HepG2 (cell line): ENCODE measurements at regions not wholly inside any gene's neighbourhood (a gene's known extent, or its start where the extent isn't known, plus 50 kb on each side); places are given as distances from the start of the nearest gene placed in this dataset.

Experiments used
- ATAC-seq: fragments of 200-7000 bp; cut with Tn5 transposase; 3 replicates; pipeline ENCODE4 v1.9.1; 2020; ENCODE audit warnings: mild to moderate bottlenecking, moderate library complexity
- BruUV-seq: library from RNA; stranded (reverse); fragments of 400-500 nt; replicated peaks from 2 replicates; lab custom pipeline; 2021; lab: Mats Ljungman, UMichigan
- CTCF ChIA-PET: fragments of 300-600 bp; formaldehyde crosslinking; extraction: SDS; loops from one replicate; lab custom pipeline; 2021; ENCODE audit warnings: low total read pairs, inconsistent platforms, low intra/inter-chr PET ratio; lab: Yijun Ruan, JAX
- POLR2A ChIA-PET: fragments of 350-600 bp; sonication (Branson Sonifier 250); formaldehyde crosslinking; loops from one replicate; lab custom pipeline; 2020; ENCODE audit warnings: antibody characterized with exemption, inconsistent platforms; lab: Yijun Ruan, JAX
- DNase-seq: peaks from one replicate; pipeline ENCODE4 v3.0.0-alpha.2; 2015; ENCODE audit warnings: low spot score
- FAIRE-seq: peaks from 3 replicates; lab custom pipeline; 2011; peaks lifted over from hg19 to GRCh38; lab: Jason Lieb, UNC
- H2AFZ ChIP-seq: one replicate; pipeline ENCODE4 v1.6.1; 2011; ENCODE audit warnings: low read length, inconsistent platforms
- H3K27ac ChIP-seq: fragments of 300-600 bp; 3 replicates; pipeline ENCODE4 v1.8.0; 2011; ENCODE audit warnings: mixed run types, mild to moderate bottlenecking, mixed read lengths, low read length, inconsistent platforms; ENCODE audit not compliant: insufficient read depth; ENCODE audit errors: extremely low read length
- H3K27me3 ChIP-seq, 2 experiments: fragments of 200-600 bp in 1 of 2; 2 replicates in 1 of 2; 3 replicates in 1 of 2; pipeline versions ENCODE4 v1.6.0 to v1.8.0; 2011; ENCODE audit warnings: low read length in 2 of 2, mild to moderate bottlenecking in 2 of 2, moderate library complexity in 2 of 2, inconsistent platforms in 1 of 2; ENCODE audit not compliant: insufficient read depth in 2 of 2, control insufficient read depth in 1 of 2
- H3K36me3 ChIP-seq, 2 experiments: fragments of 200-600 bp in 1 of 2; replicated peaks in 1 of 2; 2 replicates in 1 of 2; 3 replicates in 1 of 2; pipeline versions ENCODE4 v1.5.1 to v1.8.0; 2011; ENCODE audit warnings: low read length in 2 of 2, inconsistent platforms in 1 of 2; ENCODE audit not compliant: insufficient read depth in 2 of 2, control insufficient read depth in 1 of 2
- H3K4me1 ChIP-seq: 2 replicates; pipeline ENCODE4 v1.5.1; 2012; ENCODE audit warnings: low read length, inconsistent platforms; ENCODE audit not compliant: insufficient read depth
- H3K4me2 ChIP-seq: 2 replicates; pipeline ENCODE4 v1.6.0; 2011; ENCODE audit warnings: low read depth, low read length, inconsistent platforms
- H3K4me3 ChIP-seq, 3 experiments: fragments of 200-600 bp in 1 of 3; sonication (generic), shearing (Covaris generic) in 1 of 3; replicated peaks in 1 of 3; 2 replicates each; pipeline ENCODE4 v1.5.1; 2011 to 2016; ENCODE audit warnings: low read length in 3 of 3, inconsistent platforms in 2 of 3, low read depth in 2 of 3, mild to moderate bottlenecking in 2 of 3, control low read depth in 1 of 3, mixed read lengths in 1 of 3; ENCODE audit not compliant: insufficient read depth in 1 of 3
- H3K79me2 ChIP-seq: one replicate; pipeline ENCODE4 v1.6.1; 2011; ENCODE audit warnings: low read length, inconsistent platforms; ENCODE audit not compliant: insufficient read depth
- H3K9ac ChIP-seq: 2 replicates; pipeline ENCODE4 v1.6.0; 2011; ENCODE audit warnings: mild to moderate bottlenecking, low read depth, low read length, inconsistent platforms; ENCODE audit not compliant: insufficient read depth
- H3K9me3 ChIP-seq: 2 replicates; pipeline ENCODE4 v1.5.1; 2012; ENCODE audit warnings: mild to moderate bottlenecking, low read length
- H4K20me1 ChIP-seq: 2 replicates; pipeline ENCODE4 v1.6.0; 2011; ENCODE audit warnings: inconsistent platforms, mild to moderate bottlenecking, low read length, moderate library complexity; ENCODE audit not compliant: insufficient read depth
- IKZF5 ChIP-seq: IDR thresholded peaks from 2 replicates; pipeline ENCODE4 v1.6.1; 2018; ENCODE audit warnings: missing genetic modification reagents, mild to moderate bottlenecking, missing compliant biosample characterization
- JARID2 ChIP-seq: sonication (generic); formaldehyde crosslinking; IDR thresholded peaks from 2 replicates; pipeline ENCODE4 v1.8.1; 2023; ENCODE audit warnings: missing genetic modification reagents, inconsistent platforms; ENCODE audit not compliant: insufficient replicate concordance
- RAD21 ChIP-seq: fragments of 450-650 bp; formaldehyde crosslinking; IDR thresholded peaks from 2 replicates; pipeline ENCODE4 v1.5.0; 2020; ENCODE audit warnings: mild to moderate bottlenecking
- RFXANK ChIP-seq: IDR thresholded peaks from 2 replicates; pipeline ENCODE4 v1.6.1; 2016
- ZNF263 ChIP-seq: sonication (generic); formaldehyde crosslinking; IDR thresholded peaks from 2 replicates; pipeline ENCODE4 v1.4.0; 2020; ENCODE audit warnings: missing genetic modification reagents
- ZNF432 ChIP-seq: sonication (generic); formaldehyde crosslinking; IDR thresholded peaks from 2 replicates; pipeline ENCODE4 v1.5.0; 2020; ENCODE audit warnings: missing genetic modification reagents, mild to moderate bottlenecking, borderline replicate concordance
- ZNF546 ChIP-seq: sonication (generic); formaldehyde crosslinking; conservative IDR thresholded peaks from 2 replicates; pipeline ENCODE4 v1.8.1; 2023; ENCODE audit warnings: mild to moderate bottlenecking, missing genetic modification reagents
- ZSCAN22 ChIP-seq: sonication (generic); formaldehyde crosslinking; IDR thresholded peaks from 2 replicates; pipeline ENCODE4 v1.4.0; 2020; ENCODE audit warnings: mild to moderate bottlenecking, missing genetic modification reagents
- ZSCAN9 ChIP-seq: IDR thresholded peaks from 2 replicates; pipeline ENCODE4 v1.6.1; 2016; ENCODE audit warnings: borderline replicate concordance
- WGBS: methylation state at CpG from one replicate; pipeline ENCODE4 v1.1.6; 2017; ENCODE audit warnings: low lambda C conversion rate; 5-methylcytosine and 5-hydroxymethylcytosine counted together
- in situ Hi-C: cut with HindIII; loops from 2 replicates; pipeline ENCODE4 v1.10.0; 2017; ENCODE audit warnings: low pct_unique_long_range_greater_than_20kb; ENCODE audit not compliant: extremely low pct_ligation_motif_present
- intact Hi-C: fragments of 100-400 bp; cut with micrococcal nuclease; formaldehyde crosslinking; loops from one replicate; pipeline ENCODE4 v1.10.0; 2022; ENCODE audit not compliant: unreplicated experiment

GRCh38 chr2:109720380-109721106 lies 73.6 kb upstream of the RGPD5 start:
- no TSS peak for BruUV-seq
- no peak overlapping the region for H3K4me3 ChIP-seq
- no peak overlapping the region for H2AFZ ChIP-seq
- in situ Hi-C loops = no loop called here
- ATAC-seq (no peak), FAIRE-seq (no peak), DNase-seq (no peak)
- H4K20me1 ChIP-seq = no peaks in the 10 kb centered on the region
- H3K27me3 ChIP-seq = peaks cover 4 to 30% of the 10 kb centered on the region in 2 experiments
- POLR2A ChIA-PET = interaction anchor here (1.2 kb wide), 1 partner anchor 30 kb away, joined by 3 read pairs; no protein-coding TSS in a partner anchor
- H3K9me3 ChIP-seq = no peaks in the 10 kb centered on the region
- intact Hi-C loops = no loop called here
- TF ChIP-seq RAD21 (CRISPR knock-in tag) (no peak), ZNF432 (CRISPR knock-in tag) (no peak), ZSCAN22 (no peak), ZSCAN9 (CRISPR knock-in tag) (no peak), ZNF546 (CRISPR knock-in tag) (no peak), RFXANK (no peak), IKZF5 (CRISPR knock-in tag) (no peak), ZNF263 (no peak), JARID2 (CRISPR knock-in tag) (no peak)
- peaks cover 16% of the 10 kb centered on the region for H3K4me1 ChIP-seq
- H3K79me2 ChIP-seq = no peaks in the 10 kb centered on the region
- H3K27ac ChIP-seq = no peak overlapping the region
- CTCF ChIA-PET = no interaction called here
- H3K4me2 ChIP-seq = no peak overlapping the region
- no peaks in the 10 kb centered on the region for H3K36me3 ChIP-seq
- 47% methylated on average over 3 of the region's 3 CpGs for WGBS
- no peak overlapping the region for H3K9ac ChIP-seq
